Left ventricle myocardium inferior (tissue), 1 donor: ENCODE measurements at regions not wholly inside any gene's neighbourhood (a gene's known extent, or its start where the extent isn't known, plus 50 kb on each side); places are given as distances from the start of the nearest gene placed in this dataset.

Experiments used
- DNase-seq: peaks from one replicate; pipeline ENCODE4 v3.0.0-alpha.2; 2020
- H3K27ac ChIP-seq: fragments of 200-600 bp; replicated peaks from 2 replicates; pipeline ENCODE4 v1.8.0; 2021
- H3K27me3 ChIP-seq: fragments of 200-600 bp; 2 replicates; pipeline ENCODE4 v1.8.0; 2021; ENCODE audit warnings: low read depth
- H3K36me3 ChIP-seq: fragments of 200-600 bp; 2 replicates; pipeline ENCODE4 v1.8.0; 2021
- H3K4me1 ChIP-seq: fragments of 200-600 bp; 2 replicates; pipeline ENCODE4 v1.8.0; 2021
- H3K4me3 ChIP-seq: fragments of 200-600 bp; 2 replicates; pipeline ENCODE4 v1.8.0; 2021; ENCODE audit warnings: mild to moderate bottlenecking, moderate library complexity
- H3K9me3 ChIP-seq: fragments of 200-600 bp; replicated peaks from 2 replicates; pipeline ENCODE4 v1.8.0; 2021
- intact Hi-C: fragments of 100-400 bp; cut with micrococcal nuclease; formaldehyde crosslinking; loops from one replicate; pipeline ENCODE4 v1.11.0; 2022
- TF ChIP-seq, protein P1 (sequence below): fragments of 200-600 bp; IDR thresholded peaks from 2 replicates; pipeline ENCODE4 v1.8.0; 2021; ENCODE audit warnings: antibody characterized with exemption, mild to moderate bottlenecking, borderline replicate concordance
- donor health status: DM: no; HTN: yes; CAD: no; lungs with severe emphysema.

DNA sequence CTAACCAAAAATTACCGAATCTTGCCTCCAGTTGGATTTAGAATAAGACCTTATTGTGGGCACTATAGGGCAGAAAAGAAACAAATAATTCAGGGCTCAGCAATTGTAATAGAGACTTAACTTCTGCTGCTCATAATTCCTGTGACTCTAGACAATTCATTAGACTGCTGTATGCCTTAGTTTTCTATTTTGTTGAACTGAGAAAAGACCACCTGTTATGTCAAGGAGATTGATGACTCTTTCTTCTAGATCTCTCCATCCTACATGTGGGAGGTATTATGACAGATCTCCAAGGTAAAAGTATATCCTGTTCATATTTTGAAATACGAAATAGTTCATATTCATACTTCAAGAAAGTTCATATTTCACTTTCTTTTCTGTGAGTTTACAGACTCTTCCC, 605.1 kb downstream of the PSAT1 start:
- Histone ChIP-seq H3K4me3 (no peak overlapping the region), H3K27me3 (no peaks in the 10 kb centered on the region), H3K9me3 (no peaks in the 10 kb centered on the region), H3K4me1 (no peaks in the 10 kb centered on the region), H3K36me3 (no peaks in the 10 kb centered on the region), H3K27ac (no peak overlapping the region)
- TF ChIP-seq, protein P1, sequence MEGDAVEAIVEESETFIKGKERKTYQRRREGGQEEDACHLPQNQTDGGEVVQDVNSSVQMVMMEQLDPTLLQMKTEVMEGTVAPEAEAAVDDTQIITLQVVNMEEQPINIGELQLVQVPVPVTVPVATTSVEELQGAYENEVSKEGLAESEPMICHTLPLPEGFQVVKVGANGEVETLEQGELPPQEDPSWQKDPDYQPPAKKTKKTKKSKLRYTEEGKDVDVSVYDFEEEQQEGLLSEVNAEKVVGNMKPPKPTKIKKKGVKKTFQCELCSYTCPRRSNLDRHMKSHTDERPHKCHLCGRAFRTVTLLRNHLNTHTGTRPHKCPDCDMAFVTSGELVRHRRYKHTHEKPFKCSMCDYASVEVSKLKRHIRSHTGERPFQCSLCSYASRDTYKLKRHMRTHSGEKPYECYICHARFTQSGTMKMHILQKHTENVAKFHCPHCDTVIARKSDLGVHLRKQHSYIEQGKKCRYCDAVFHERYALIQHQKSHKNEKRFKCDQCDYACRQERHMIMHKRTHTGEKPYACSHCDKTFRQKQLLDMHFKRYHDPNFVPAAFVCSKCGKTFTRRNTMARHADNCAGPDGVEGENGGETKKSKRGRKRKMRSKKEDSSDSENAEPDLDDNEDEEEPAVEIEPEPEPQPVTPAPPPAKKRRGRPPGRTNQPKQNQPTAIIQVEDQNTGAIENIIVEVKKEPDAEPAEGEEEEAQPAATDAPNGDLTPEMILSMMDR = no peak
- no peak for DNase-seq
- intact Hi-C loops = no loop called here

DNA sequence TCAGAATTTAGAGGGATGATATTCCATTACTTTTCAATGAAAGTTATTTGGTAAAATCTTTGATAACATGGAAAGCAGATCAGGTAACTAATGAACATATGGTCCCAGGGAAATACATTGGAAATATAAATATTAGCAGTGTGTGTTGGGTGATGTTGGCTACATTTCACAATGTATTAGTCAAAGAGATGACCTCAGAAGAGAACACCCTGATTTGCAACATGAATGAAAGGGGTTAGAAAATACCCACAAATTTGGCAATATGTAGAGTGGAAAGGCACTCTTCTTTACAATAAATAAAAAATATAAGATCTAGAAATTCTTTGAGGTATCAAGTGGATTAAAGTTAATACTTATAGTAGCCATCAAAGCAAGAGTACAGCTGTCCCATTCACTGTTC, 606.7 kb downstream of the PSAT1 start:
- H3K36me3 ChIP-seq = no peaks in the 10 kb centered on the region
- H3K27ac ChIP-seq = no peak overlapping the region
- intact Hi-C loops = no loop called here
- no peak for DNase-seq
- peaks cover 5% of the 10 kb centered on the region for H3K9me3 ChIP-seq
- TF ChIP-seq, protein P1 = no peak
- no peaks in the 10 kb centered on the region for H3K4me1 ChIP-seq
- H3K4me3 ChIP-seq = no peak overlapping the region
- H3K27me3 ChIP-seq = no peaks in the 10 kb centered on the region

DNA sequence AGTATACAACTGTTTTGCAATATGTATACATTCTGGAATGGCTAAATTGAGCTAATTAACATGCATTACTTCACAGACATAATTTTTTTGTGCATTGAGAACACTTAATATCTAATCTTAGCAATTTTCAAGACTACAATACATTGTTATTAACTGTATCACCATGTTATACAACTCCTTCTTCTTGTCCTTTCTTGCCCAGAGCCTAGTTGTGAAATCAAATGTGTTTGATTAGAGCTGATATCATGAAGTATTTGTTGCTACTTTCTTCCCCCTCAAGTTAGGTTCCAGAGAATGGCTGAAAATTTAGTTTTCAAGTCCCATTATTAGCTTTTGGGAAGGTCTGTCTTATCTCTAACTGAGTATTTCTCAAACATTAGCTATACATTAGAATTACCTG, 607.8 kb downstream of the PSAT1 start:
- no peaks in the 10 kb centered on the region for H3K36me3 ChIP-seq
- H3K9me3 ChIP-seq = peaks cover 10% of the 10 kb centered on the region
- H3K4me1 ChIP-seq = no peaks in the 10 kb centered on the region
- TF ChIP-seq, protein P1 = no peak
- H3K27ac ChIP-seq = no peak overlapping the region
- DNase-seq = no peak
- intact Hi-C loops = no loop called here
- H3K4me3 ChIP-seq = no peak overlapping the region
- no peaks in the 10 kb centered on the region for H3K27me3 ChIP-seq

- Histone ChIP-seq H3K9me3 (peaks cover 10% of the 10 kb centered on the region), H3K4me3 (no peak overlapping the region), H3K27me3 (no peaks in the 10 kb centered on the region), H3K27ac (no peak overlapping the region), H3K4me1 (no peaks in the 10 kb centered on the region), H3K36me3 (no peaks in the 10 kb centered on the region)
- TF ChIP-seq, protein P1 = no peak
- no peak for DNase-seq
- intact Hi-C loops = no loop called here
Observed at GRCh38 chr9:78905387-78905786, 608.5 kb downstream of the PSAT1 start.

DNA sequence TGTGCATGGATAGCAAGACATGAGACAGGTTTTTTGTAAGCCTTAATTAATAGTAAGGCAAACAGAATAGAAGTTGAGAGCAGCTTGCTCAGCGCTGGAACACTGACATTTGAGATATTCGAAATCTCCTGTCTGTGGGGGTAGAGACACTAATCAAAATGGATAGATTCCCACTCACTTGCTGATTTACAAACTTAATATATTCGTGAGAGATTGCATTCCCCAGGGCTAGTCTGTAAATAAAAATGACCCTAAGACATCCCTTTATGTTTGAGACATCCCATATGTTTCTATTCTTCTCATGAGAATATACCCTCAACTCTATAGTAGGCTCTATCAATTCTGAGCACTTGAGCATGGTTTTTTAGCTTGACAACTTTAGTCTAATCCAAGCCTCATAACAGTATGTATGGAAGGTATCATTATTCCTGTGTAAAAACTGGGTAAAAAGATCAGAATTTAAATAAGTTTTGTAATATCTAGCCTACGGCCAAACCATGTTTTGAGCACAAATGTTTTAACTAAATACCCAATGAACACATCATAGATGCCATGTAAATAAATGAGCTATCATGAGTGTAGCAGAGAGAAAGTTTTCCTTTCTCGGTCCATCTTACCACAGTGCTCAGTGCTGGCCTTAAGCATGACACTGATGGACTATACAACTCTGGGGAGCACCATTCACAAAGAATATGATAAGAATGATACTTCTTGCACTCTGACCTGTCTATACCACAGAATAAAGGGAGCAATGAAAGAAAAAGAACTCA, 609.2 kb downstream of the PSAT1 start:
- H3K27me3 ChIP-seq = no peaks in the 10 kb centered on the region
- no peak overlapping the region for H3K4me3 ChIP-seq
- H3K9me3 ChIP-seq = peaks cover 10% of the 10 kb centered on the region
- H3K36me3 ChIP-seq = no peaks in the 10 kb centered on the region
- no peaks in the 10 kb centered on the region for H3K4me1 ChIP-seq
- H3K27ac ChIP-seq = no peak overlapping the region
- no peak for DNase-seq
- TF ChIP-seq, protein P1 = no peak
- intact Hi-C loops = no loop called here
